BE2C (cell line): ENCODE measurements at regions not wholly inside any gene's neighbourhood (a gene's known extent, or its start where the extent isn't known, plus 50 kb on each side); places are given as distances from the start of the nearest gene placed in this dataset.

Source experiments
- DNase-seq: peaks from one replicate; pipeline ENCODE4 v3.0.0-alpha.2; 2020
- H3K27me3 ChIP-seq: fragments of 250-450 bp; sonication (Bioruptor Pico); 2 replicates; pipeline ENCODE4 v1.5.1; 2020; ENCODE audit warnings: mild to moderate bottlenecking
- H3K36me3 ChIP-seq: fragments of 250-450 bp; sonication (Bioruptor Pico); 2 replicates; pipeline ENCODE4 v1.5.1; 2020; ENCODE audit warnings: mild to moderate bottlenecking
- H3K4me1 ChIP-seq: fragments of 250-450 bp; sonication (Bioruptor Pico); 2 replicates; pipeline ENCODE4 v1.5.1; 2020
- H3K4me3 ChIP-seq: 2 replicates; pipeline ENCODE4 v1.5.1; 2011; ENCODE audit warnings: low read depth, low read length
- H3K9me3 ChIP-seq: fragments of 250-450 bp; sonication (Bioruptor Pico); 2 replicates; pipeline ENCODE4 v1.5.1; 2020
- CTCF ChIP-seq: IDR thresholded peaks from 2 replicates; pipeline ENCODE4 v1.5.1; 2012; ENCODE audit warnings: mild to moderate bottlenecking, low read depth, low read length

DNA sequence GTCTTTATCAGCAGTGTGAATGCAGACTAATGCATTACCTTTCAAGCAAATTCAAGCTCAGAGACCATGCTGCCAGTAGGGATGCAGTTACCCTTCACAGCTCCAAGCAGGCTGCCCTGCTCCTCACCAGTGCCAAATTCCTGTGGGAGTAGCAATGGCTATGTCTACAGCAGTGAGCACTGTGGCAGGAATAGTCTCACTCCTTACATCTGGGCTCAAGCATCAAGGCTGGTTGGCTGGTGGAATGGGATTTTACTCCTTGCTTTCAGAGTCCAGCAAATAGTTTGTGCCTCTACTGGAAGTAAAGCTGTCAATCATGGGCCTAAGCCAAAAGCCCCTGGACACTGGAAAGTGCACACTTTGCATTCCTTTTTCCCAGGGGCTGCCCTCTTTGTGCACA lies 1030.8 kb downstream of the SH3BGRL start:
- no peaks in the 10 kb centered on the region for H3K9me3 ChIP-seq
- no peak overlapping the region for H3K4me3 ChIP-seq
- H3K4me1 ChIP-seq = no peaks in the 10 kb centered on the region
- TF ChIP-seq CTCF = no peak
- no peaks in the 10 kb centered on the region for H3K36me3 ChIP-seq
- no peak for DNase-seq
- H3K27me3 ChIP-seq = no peaks in the 10 kb centered on the region

DNA sequence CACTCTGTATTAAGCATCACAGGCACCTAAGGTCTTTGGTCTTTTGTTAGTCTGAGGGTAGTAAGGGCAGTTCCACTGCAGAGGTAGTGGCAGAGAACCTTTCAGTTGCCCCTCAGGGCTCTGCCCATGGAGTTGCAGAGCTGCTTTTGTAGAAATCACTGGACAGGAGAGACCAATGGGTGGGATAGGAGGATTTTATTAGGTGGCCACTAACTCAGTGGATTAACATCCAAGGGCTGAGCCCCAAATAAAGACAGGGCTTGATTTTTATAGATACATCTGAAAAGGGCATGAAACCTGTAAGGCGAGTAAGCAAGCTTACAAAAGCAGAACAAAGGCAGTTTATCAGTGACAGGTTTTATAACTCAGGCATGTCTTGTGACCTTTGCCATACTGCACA lies 1035.4 kb downstream of the SH3BGRL start:
- no peak for TF ChIP-seq CTCF
- Histone ChIP-seq H3K4me1 (no peaks in the 10 kb centered on the region), H3K9me3 (no peaks in the 10 kb centered on the region), H3K27me3 (no peaks in the 10 kb centered on the region), H3K36me3 (no peaks in the 10 kb centered on the region), H3K4me3 (no peak overlapping the region)
- no peak for DNase-seq
